OCI-LY7 (cell line): ENCODE measurements at regions not wholly inside any gene's neighbourhood (a gene's known extent, or its start where the extent isn't known, plus 50 kb on each side); places are given as distances from the start of the nearest gene placed in this dataset.

Source experiments
- BruUV-seq: library from RNA; stranded (reverse); fragments of 400-500 nt; replicated peaks from 2 replicates; lab custom pipeline; 2021; lab: Mats Ljungman, UMichigan
- CTCF ChIA-PET: fragments of 300-600 bp; sonication (Branson Sonifier 250); formaldehyde crosslinking; loops from one replicate; lab custom pipeline; 2022; ENCODE audit warnings: antibody characterized with exemption; ENCODE audit not compliant: unreplicated experiment; lab: Charles Lee
- POLR2A ChIA-PET: fragments of 300-600 bp; sonication (Branson Sonifier 250); formaldehyde crosslinking; loops from one replicate; lab custom pipeline; 2022; ENCODE audit warnings: antibody characterized with exemption; lab: Charles Lee
- DNase-seq: peaks from one replicate; pipeline ENCODE4 v3.0.0-alpha.2; 2015; ENCODE audit warnings: low spot score
- H2AFZ ChIP-seq: fragments of 200-600 bp; sonication (generic), shearing (Covaris generic); 2 replicates; pipeline ENCODE4 v1.6.1; 2014; ENCODE audit warnings: mild to moderate bottlenecking, antibody characterized with exemption, low read length, moderate library complexity
- H3K27ac ChIP-seq: fragments of 200-600 bp; sonication (generic); 2 replicates; pipeline ENCODE4 v1.5.1; 2014; ENCODE audit warnings: mixed run types, low read depth, mild to moderate bottlenecking, moderate library complexity, low read length, inconsistent platforms; ENCODE audit not compliant: poor library complexity, severe bottlenecking
- H3K36me3 ChIP-seq: fragments of 200-600 bp; sonication (generic); 2 replicates; pipeline ENCODE4 v1.6.1; 2014; ENCODE audit warnings: mild to moderate bottlenecking, antibody characterized with exemption, low read length, moderate library complexity, mixed read lengths; ENCODE audit not compliant: insufficient read depth
- H3K4me1 ChIP-seq: fragments of 200-600 bp; sonication (generic); 2 replicates; pipeline ENCODE4 v1.5.1; 2014; ENCODE audit warnings: mild to moderate bottlenecking, low read length; ENCODE audit not compliant: insufficient read depth, poor library complexity, severe bottlenecking
- H3K4me2 ChIP-seq: fragments of 200-600 bp; sonication (generic); 2 replicates; pipeline ENCODE4 v1.6.1; 2014; ENCODE audit warnings: mild to moderate bottlenecking, low read length
- H3K4me3 ChIP-seq: fragments of 200-600 bp; sonication (generic); 2 replicates; pipeline ENCODE4 v1.5.1; 2014; ENCODE audit warnings: mild to moderate bottlenecking, low read depth, low read length; ENCODE audit not compliant: poor library complexity, severe bottlenecking
- H3K79me2 ChIP-seq: fragments of 200-600 bp; sonication (generic); 2 replicates; pipeline ENCODE4 v1.6.1; 2016; ENCODE audit warnings: low read depth, mild to moderate bottlenecking, low read length, moderate library complexity, mixed read lengths; ENCODE audit not compliant: insufficient read depth
- H3K9me2 ChIP-seq: fragments of 200-600 bp; sonication (generic); 2 replicates; pipeline ENCODE4 v1.6.1; 2016; ENCODE audit warnings: mild to moderate bottlenecking, low read length, mixed read lengths; ENCODE audit not compliant: insufficient read depth
- H3K9me3 ChIP-seq: fragments of 200-600 bp; sonication (generic); 2 replicates; pipeline ENCODE4 v1.6.1; 2014; ENCODE audit warnings: mild to moderate bottlenecking, mixed run types, low read length, mixed read lengths
- H4K20me1 ChIP-seq: fragments of 200-600 bp; sonication (generic); 2 replicates; pipeline ENCODE4 v1.6.1; 2014; ENCODE audit warnings: mild to moderate bottlenecking, antibody characterized with exemption, low read length, moderate library complexity, mixed read lengths; ENCODE audit not compliant: insufficient read depth
- EZH2phosphoT487 ChIP-seq: fragments of 200-600 bp; sonication (generic); IDR thresholded peaks from 2 replicates; pipeline ENCODE4 v1.6.1; 2018; ENCODE audit warnings: low read depth, borderline replicate concordance, mild to moderate bottlenecking, mixed run types, antibody characterized with exemption, low read length, moderate library complexity, mixed read lengths
- intact Hi-C: fragments of 100-400 bp; cut with micrococcal nuclease; formaldehyde crosslinking; loops from one replicate; pipeline ENCODE4 v1.10.0; 2022; ENCODE audit not compliant: unreplicated experiment
- TF ChIP-seq, protein P1 (sequence below): fragments of 200-600 bp; sonication (generic); conservative IDR thresholded peaks from 2 replicates; pipeline ENCODE4 v1.5.1; 2014; ENCODE audit warnings: mild to moderate bottlenecking, antibody characterized with exemption, low read length, moderate library complexity, mixed read lengths

DNA sequence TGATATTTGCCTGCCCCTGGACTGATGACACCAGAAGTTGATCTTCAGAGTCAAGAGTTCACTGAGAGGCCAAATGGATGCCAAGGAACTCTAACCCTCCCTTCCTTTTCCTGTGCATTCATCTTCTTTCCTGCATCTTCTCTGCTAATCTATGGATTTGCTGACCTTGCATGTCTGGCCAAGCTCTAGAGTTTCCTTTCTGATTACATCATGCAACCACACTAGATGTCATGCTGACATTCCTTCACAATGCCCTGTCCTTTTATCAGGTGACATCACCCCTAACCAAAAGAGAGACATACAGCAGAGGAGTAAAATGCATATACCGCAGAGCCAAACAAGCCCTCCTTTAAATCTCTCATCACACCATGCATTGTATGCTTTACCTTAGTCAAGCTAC, 487.6 kb downstream of the TFAP2A start:
- TF ChIP-seq, protein P1, sequence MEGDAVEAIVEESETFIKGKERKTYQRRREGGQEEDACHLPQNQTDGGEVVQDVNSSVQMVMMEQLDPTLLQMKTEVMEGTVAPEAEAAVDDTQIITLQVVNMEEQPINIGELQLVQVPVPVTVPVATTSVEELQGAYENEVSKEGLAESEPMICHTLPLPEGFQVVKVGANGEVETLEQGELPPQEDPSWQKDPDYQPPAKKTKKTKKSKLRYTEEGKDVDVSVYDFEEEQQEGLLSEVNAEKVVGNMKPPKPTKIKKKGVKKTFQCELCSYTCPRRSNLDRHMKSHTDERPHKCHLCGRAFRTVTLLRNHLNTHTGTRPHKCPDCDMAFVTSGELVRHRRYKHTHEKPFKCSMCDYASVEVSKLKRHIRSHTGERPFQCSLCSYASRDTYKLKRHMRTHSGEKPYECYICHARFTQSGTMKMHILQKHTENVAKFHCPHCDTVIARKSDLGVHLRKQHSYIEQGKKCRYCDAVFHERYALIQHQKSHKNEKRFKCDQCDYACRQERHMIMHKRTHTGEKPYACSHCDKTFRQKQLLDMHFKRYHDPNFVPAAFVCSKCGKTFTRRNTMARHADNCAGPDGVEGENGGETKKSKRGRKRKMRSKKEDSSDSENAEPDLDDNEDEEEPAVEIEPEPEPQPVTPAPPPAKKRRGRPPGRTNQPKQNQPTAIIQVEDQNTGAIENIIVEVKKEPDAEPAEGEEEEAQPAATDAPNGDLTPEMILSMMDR: no peak
- no peak for TF ChIP-seq EZH2phosphoT487
- ChIA-PET CTCF (no interaction called here), POLR2A (no interaction called here)
- no TSS peak for BruUV-seq
- Histone ChIP-seq H3K79me2 (no peaks in the 10 kb centered on the region), H3K36me3 (no peaks in the 10 kb centered on the region), H3K9me3 (no peaks in the 10 kb centered on the region), H3K4me3 (no peak overlapping the region), H4K20me1 (no peaks in the 10 kb centered on the region), H3K27ac (no peak overlapping the region), H2AFZ (no peak overlapping the region), H3K4me1 (no peaks in the 10 kb centered on the region), H3K9me2 (no peaks in the 10 kb centered on the region), H3K4me2 (no peak overlapping the region)
- DNase-seq: no peak
- intact Hi-C loops: no loop called here

DNA sequence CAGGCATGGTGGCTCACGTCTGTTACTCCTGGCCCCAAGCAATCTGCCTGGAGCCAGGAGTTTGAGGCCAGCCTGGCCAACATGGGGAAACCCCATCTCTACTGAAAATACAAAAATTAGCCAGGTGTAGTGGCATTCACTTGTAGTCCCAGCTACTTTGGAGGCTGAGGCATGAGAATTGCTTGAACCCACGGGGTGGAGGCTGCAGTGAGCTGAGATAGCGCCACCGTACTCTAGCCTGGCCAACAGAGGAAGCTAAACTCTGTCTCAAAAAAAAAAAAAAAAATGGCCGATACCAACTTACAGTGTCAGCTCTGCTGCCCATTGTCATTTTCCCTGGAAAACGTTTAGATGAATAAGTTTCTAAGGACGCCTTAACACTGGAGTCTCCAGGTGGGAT, 489.9 kb downstream of the TFAP2A start:
- POLR2A ChIA-PET: interaction anchor here (0.7 to 1.1 kb wide), 3 partner anchors 12 to 207 kb away, joined by 3 read pairs; no protein-coding TSS in a partner anchor
- no peak for TF ChIP-seq EZH2phosphoT487
- TF ChIP-seq, protein P1: no peak
- DNase-seq: no peak
- Histone ChIP-seq H4K20me1 (no peaks in the 10 kb centered on the region), H3K4me2 (no peak overlapping the region), H3K36me3 (no peaks in the 10 kb centered on the region), H3K79me2 (no peaks in the 10 kb centered on the region), H3K4me1 (no peaks in the 10 kb centered on the region), H3K27ac (no peak overlapping the region), H3K9me3 (no peaks in the 10 kb centered on the region), H3K9me2 (no peaks in the 10 kb centered on the region), H3K4me3 (no peak overlapping the region), H2AFZ (no peak overlapping the region)
- intact Hi-C loops: no loop called here
- BruUV-seq: no TSS peak
- CTCF ChIA-PET: no interaction called here

DNA sequence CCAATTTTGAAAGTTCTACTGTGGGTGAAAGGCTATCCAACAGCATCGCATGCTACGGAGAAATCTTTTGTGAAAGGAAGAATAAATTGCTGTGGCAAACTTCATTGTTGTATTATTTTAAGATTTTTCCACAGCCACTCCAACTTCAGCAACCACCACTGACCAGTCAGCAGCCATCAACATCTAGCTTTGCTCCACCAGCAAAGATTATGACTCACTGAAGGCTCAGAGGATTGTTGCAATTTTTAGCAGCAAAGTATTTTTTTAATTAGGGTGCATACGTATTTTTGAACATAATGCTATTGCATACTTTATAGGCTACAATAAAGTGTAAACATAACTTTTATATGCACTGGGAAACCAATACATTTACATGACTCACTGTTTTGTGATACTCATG, 493.5 kb downstream of the TFAP2A start:
- ChIA-PET POLR2A (no interaction called here), CTCF (no interaction called here)
- intact Hi-C loops: no loop called here
- Histone ChIP-seq H3K79me2 (no peaks in the 10 kb centered on the region), H3K4me2 (no peak overlapping the region), H3K9me2 (no peaks in the 10 kb centered on the region), H3K4me3 (no peak overlapping the region), H3K36me3 (no peaks in the 10 kb centered on the region), H4K20me1 (no peaks in the 10 kb centered on the region), H3K9me3 (no peaks in the 10 kb centered on the region), H3K4me1 (no peaks in the 10 kb centered on the region), H2AFZ (no peak overlapping the region), H3K27ac (no peak overlapping the region)
- no peak for DNase-seq
- no TSS peak for BruUV-seq
- no peak for TF ChIP-seq EZH2phosphoT487
- TF ChIP-seq, protein P1: no peak
